Ecto neural progenitor cell (in vitro differentiated cells): ENCODE measurements at regions not wholly inside any gene's neighbourhood (a gene's known extent, or its start where the extent isn't known, plus 50 kb on each side); places are given as distances from the start of the nearest gene placed in this dataset.
"Not testable (repeated sequence)": the region's sequence is repeated elsewhere in the genome, so short reads cannot be mapped to it uniquely, and the experiment has no call there.

Experiments
- DNase-seq: peaks from one replicate; pipeline ENCODE4 v3.0.0-alpha.2; 2018; ENCODE audit warnings: low spot score

GRCh38 chr1:187631381-187631675 is 802.6 kb downstream of the PLA2G4A start:
- DNase-seq: no peak

GRCh38 chr1:187631984-187632383 is 803.2 kb downstream of the PLA2G4A start:
- DNase-seq: no peak

GRCh38 chr1:187634940-187635339 is 806.2 kb downstream of the PLA2G4A start:
- DNase-seq: no peak

- no peak for DNase-seq
These were observed 810.1 kb downstream of the PLA2G4A start for GRCh38 chr1:187638733-187639434.

GRCh38 chr1:187641015-187641414 is 812.3 kb downstream of the PLA2G4A start:
- DNase-seq: no peak

- peak; percentile 69 for DNase-seq
These were observed 812.7 kb downstream of the PLA2G4A start for GRCh38 chr1:187641463-187641862.

GRCh38 chr1:187641907-187642306 is 813.2 kb downstream of the PLA2G4A start:
- DNase-seq: no peak

- DNase-seq: no peak
These were observed 816.9 kb downstream of the PLA2G4A start for GRCh38 chr1:187645651-187646050.

- no peak for DNase-seq
These were observed 817.9 kb downstream of the PLA2G4A start for GRCh38 chr1:187646536-187647107.

- DNase-seq: no peak
These were observed 819.3 kb downstream of the PLA2G4A start for GRCh38 chr1:187648091-187648490.

- DNase-seq: no peak
These were observed 825.9 kb downstream of the PLA2G4A start for GRCh38 chr1:187654635-187655034.

- DNase-seq: no peak
These were observed 826.4 kb downstream of the PLA2G4A start for GRCh38 chr1:187655104-187655503.

GRCh38 chr1:187665483-187665882 is 836.7 kb downstream of the PLA2G4A start:
- no peak for DNase-seq

GRCh38 chr1:187680823-187681222 is 852.1 kb downstream of the PLA2G4A start:
- DNase-seq: no peak

- no peak for DNase-seq
These were observed 853.4 kb downstream of the PLA2G4A start for GRCh38 chr1:187682112-187682511.

- no peak for DNase-seq
These were observed 856.6 kb downstream of the PLA2G4A start for GRCh38 chr1:187685333-187685732.

GRCh38 chr1:187689129-187689528 is 860.4 kb downstream of the PLA2G4A start:
- no peak for DNase-seq

GRCh38 chr1:187691439-187691838 is 862.7 kb downstream of the PLA2G4A start:
- no peak for DNase-seq

GRCh38 chr1:187692799-187693198 is 864.0 kb downstream of the PLA2G4A start:
- DNase-seq: no peak

GRCh38 chr1:187696073-187696472 is 867.3 kb downstream of the PLA2G4A start:
- no peak for DNase-seq

GRCh38 chr1:187703138-187704130 is 874.7 kb downstream of the PLA2G4A start:
- not testable (repeated sequence) for DNase-seq

GRCh38 chr1:187714470-187714869 is 885.7 kb downstream of the PLA2G4A start:
- DNase-seq: no peak

GRCh38 chr1:187715483-187715882 is 886.7 kb downstream of the PLA2G4A start:
- no peak for DNase-seq
